Endothelial cell (in vitro differentiated cells): ENCODE measurements at regions not wholly inside any gene's neighbourhood (a gene's known extent, or its start where the extent isn't known, plus 50 kb on each side); places are given as distances from the start of the nearest gene placed in this dataset.

Source experiments
- DNase-seq: peaks from one replicate; pipeline ENCODE4 v3.0.0; 2021; ENCODE audit warnings: low spot score
- H3K27ac Mint-ChIP-seq: one replicate; pipeline ENCODE4 v1.8.0; 2021; ENCODE audit warnings: mixed read lengths, inconsistent platforms; ENCODE audit not compliant: unreplicated experiment
- H3K27me3 Mint-ChIP-seq: one replicate; pipeline ENCODE4 v1.8.0; 2021; ENCODE audit warnings: mild to moderate bottlenecking, moderate library complexity, mixed read lengths, inconsistent platforms; ENCODE audit not compliant: unreplicated experiment
- H3K36me3 Mint-ChIP-seq: one replicate; pipeline ENCODE4 v1.8.0; 2021; ENCODE audit warnings: mild to moderate bottlenecking, low read depth, mixed read lengths, inconsistent platforms; ENCODE audit not compliant: unreplicated experiment
- H3K4me1 Mint-ChIP-seq: one replicate; pipeline ENCODE4 v1.8.0; 2021; ENCODE audit warnings: mild to moderate bottlenecking, mixed read lengths, inconsistent platforms; ENCODE audit not compliant: unreplicated experiment
- H3K4me3 Mint-ChIP-seq: one replicate; pipeline ENCODE4 v1.8.0; 2021; ENCODE audit warnings: mild to moderate bottlenecking, mixed read lengths, inconsistent platforms; ENCODE audit not compliant: unreplicated experiment
- H3K9me3 Mint-ChIP-seq: one replicate; pipeline ENCODE4 v1.8.0; 2021; ENCODE audit warnings: mixed read lengths, inconsistent platforms; ENCODE audit not compliant: unreplicated experiment
- TF ChIP-seq, protein P1 (sequence below): fragments of 200-600 bp; sonication (generic); IDR thresholded peaks from one replicate; pipeline ENCODE4 v1.5.0; 2021; ENCODE audit warnings: antibody characterized with exemption; ENCODE audit not compliant: unreplicated experiment

DNA sequence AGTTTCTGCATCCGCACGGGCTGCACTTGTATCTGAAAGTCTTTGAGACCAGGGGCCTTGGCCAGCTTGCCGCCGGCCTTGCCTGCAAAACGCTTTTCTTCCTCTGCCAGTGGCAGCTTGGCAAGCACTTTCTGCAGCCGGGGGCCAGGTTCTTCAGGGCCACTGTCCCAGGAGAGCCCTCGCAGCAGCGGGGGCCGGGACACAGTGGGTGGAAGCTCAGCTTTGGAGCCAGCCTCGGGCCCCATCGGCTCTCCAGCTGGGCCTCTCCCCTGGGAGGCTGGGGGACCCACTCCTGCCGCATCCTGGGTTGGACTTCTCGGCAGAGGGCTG, 57.5 kb upstream of the LYVE1 start:
- DNase-seq, result no peak
- TF ChIP-seq, protein P1, sequence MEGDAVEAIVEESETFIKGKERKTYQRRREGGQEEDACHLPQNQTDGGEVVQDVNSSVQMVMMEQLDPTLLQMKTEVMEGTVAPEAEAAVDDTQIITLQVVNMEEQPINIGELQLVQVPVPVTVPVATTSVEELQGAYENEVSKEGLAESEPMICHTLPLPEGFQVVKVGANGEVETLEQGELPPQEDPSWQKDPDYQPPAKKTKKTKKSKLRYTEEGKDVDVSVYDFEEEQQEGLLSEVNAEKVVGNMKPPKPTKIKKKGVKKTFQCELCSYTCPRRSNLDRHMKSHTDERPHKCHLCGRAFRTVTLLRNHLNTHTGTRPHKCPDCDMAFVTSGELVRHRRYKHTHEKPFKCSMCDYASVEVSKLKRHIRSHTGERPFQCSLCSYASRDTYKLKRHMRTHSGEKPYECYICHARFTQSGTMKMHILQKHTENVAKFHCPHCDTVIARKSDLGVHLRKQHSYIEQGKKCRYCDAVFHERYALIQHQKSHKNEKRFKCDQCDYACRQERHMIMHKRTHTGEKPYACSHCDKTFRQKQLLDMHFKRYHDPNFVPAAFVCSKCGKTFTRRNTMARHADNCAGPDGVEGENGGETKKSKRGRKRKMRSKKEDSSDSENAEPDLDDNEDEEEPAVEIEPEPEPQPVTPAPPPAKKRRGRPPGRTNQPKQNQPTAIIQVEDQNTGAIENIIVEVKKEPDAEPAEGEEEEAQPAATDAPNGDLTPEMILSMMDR, result no peak
- no peak overlapping the region for H3K27ac Mint-ChIP-seq
- H3K27me3 Mint-ChIP-seq, result peaks cover 7% of the 10 kb centered on the region
- no peak overlapping the region for H3K4me3 Mint-ChIP-seq
- H3K36me3 Mint-ChIP-seq, result peaks cover 4% of the 10 kb centered on the region
- no peaks in the 10 kb centered on the region for H3K9me3 Mint-ChIP-seq
- H3K4me1 Mint-ChIP-seq, result peaks cover 24% of the 10 kb centered on the region

DNA sequence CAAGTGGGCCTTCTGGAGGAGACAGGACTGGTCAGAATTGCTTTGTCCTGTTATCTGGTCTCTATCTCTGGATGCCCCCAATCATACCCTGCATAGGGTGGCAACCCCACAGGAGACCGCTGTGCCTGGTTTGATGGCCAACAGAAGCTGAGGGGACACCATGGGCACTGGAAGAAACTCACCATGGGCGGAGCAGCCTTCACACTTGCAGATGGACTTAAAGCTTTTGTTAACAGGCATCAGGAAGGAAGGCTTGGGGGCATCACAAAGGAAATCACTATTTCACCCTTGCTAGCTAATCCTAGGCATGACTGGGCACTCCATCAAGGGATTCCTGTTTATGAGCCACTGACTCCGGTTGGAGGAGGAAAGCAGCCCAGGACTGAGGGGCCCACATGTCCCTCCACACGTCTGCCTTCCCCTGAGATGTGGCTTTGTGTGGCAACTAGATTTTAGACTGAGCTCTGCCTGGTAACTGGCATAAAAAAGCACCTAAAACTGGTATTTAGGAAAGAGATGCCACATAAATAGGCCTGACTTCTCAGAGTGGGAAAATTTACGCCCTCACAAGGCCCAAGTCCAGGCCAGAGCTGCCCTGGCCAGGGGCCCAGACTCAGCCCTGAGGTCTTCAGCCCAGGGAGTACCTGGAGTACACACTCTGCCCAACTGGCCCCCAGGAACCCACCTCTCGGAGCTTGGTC, 57.0 kb upstream of the LYVE1 start:
- no peaks in the 10 kb centered on the region for H3K9me3 Mint-ChIP-seq
- peaks cover 7% of the 10 kb centered on the region for H3K27me3 Mint-ChIP-seq
- H3K4me3 Mint-ChIP-seq, result no peak overlapping the region
- H3K27ac Mint-ChIP-seq, result no peak overlapping the region
- H3K4me1 Mint-ChIP-seq, result peaks cover 26% of the 10 kb centered on the region
- peaks cover 2% of the 10 kb centered on the region for H3K36me3 Mint-ChIP-seq
- TF ChIP-seq, protein P1, result no peak
- DNase-seq, result no peak

DNA sequence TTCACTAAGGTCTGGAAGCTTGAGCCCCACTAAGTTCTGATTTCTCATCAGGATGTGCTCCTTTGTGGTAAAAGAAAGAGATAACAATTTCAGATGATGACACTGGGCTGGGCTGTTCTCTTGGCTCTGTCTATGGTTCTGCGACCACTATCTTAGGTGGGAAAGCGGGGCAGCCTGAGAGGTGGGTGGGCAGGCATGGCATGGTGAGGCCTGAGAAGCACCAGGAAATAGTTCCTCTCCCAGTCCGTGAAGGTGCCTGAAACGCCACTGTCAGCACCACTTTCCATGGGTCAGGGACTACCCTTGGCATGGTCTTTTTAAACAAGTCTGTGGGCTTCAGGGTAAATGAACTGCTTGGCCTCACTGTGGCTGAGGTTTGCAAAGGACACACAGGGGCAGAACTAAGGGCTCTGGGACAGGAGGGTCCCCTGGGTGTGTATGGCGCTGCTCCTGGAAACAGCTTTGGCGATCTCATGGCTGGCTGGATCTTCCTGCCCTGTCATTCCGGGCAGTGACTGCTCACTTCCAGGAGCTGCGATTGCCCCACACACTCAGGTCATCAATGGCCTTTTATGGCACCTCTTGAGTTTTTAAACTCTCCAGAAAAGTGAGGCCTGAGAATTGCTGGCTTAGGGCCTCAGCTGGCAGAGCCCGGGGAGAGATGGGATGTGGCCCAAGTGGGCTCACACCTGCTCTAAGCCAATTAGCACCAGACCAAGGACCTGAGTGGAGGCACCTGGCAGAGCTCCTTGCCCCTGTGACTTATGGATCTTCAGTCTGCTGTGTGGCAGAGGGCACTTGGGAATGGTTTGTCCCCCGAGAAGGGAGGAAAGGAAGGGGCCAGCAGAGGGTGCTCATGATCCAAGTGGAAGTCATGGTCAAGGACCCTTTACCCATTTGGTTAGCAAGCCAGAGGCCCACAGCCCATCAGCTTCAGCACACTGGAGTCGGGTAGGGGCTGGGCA, 55.6 kb upstream of the LYVE1 start:
- peaks cover 26% of the 10 kb centered on the region for H3K4me1 Mint-ChIP-seq
- H3K27ac Mint-ChIP-seq, result peak overlapping the region; percentile 92
- DNase-seq, result no peak
- TF ChIP-seq, protein P1, result no peak
- H3K27me3 Mint-ChIP-seq, result peaks cover 5% of the 10 kb centered on the region
- no peak overlapping the region for H3K4me3 Mint-ChIP-seq
- H3K36me3 Mint-ChIP-seq, result no peaks in the 10 kb centered on the region
- H3K9me3 Mint-ChIP-seq, result no peaks in the 10 kb centered on the region

DNA sequence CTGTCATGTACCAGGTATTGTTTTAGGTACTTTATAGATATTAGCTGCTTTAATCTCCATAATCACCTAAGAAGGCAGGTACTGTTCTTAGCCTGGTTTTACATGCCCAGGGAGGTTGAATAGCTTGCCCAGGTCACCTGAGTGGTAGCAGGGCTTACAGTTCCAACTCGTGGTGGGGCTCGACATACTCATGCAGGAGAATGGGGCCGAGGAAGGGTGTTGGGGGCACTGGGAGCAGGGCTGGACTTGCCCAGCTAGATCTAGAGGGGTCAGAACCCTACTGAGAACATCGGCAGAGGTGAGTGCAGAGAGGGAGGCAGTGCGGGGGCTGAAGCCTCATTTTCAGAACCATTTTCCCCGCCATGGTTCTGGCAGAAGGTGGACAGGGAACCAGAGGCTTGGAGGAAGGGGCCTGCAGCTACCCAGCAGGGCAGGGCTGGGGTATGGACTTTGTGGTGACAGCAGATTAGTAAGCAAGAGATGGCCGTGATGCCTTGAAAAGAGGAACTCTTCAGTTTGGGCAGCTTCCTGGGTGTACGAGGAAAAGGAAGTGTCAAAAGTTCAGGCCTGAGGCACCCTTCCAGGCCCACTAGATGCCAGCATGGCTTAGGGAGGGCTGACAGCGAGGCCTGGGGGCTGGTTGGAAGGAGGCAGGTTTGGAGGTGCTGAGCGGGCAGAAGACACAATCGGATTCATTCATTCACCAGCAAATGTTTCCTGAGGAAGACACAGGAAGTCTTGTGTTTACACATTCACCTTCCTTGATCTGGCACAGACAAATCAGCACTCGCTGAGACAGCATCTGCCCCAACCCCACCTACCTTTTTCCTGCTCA, 54.7 kb upstream of the LYVE1 start:
- Mint-ChIP-seq H3K4me1 (peaks cover 30% of the 10 kb centered on the region), H3K4me3 (peak overlapping the region; percentile 42), H3K27me3 (peaks cover 5% of the 10 kb centered on the region), H3K9me3 (no peaks in the 10 kb centered on the region), H3K36me3 (peaks cover 4% of the 10 kb centered on the region), H3K27ac (peak overlapping the region; percentile 92)
- TF ChIP-seq, protein P1, result no peak
- DNase-seq, result no peak
